ENCODE measurements at regions not wholly inside any gene's neighbourhood (a gene's known extent, or its start where the extent isn't known, plus 50 kb on each side); places are given as distances from the start of the nearest gene placed in this dataset.

DNA sequence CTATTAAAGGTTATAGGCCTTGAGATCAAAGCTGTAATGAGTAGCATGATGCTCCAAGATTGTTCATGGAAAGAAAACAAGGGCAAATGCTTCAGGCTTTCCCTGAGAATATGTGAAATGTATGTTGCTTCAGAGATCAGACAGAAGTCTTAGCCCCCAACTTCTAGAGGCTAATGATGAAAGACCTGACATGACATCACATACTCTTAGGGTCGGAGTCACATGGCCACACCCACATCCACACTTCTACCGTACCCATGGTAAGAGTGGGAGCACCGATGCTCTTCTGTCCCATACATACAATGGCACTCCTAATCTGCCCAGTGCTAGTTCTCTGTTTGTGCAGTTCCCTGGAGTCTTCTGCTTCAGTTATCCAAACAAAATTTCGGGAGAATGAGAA, 111.9 kb upstream of the ACSL4 start:
- TF ChIP-seq, protein P1, sequence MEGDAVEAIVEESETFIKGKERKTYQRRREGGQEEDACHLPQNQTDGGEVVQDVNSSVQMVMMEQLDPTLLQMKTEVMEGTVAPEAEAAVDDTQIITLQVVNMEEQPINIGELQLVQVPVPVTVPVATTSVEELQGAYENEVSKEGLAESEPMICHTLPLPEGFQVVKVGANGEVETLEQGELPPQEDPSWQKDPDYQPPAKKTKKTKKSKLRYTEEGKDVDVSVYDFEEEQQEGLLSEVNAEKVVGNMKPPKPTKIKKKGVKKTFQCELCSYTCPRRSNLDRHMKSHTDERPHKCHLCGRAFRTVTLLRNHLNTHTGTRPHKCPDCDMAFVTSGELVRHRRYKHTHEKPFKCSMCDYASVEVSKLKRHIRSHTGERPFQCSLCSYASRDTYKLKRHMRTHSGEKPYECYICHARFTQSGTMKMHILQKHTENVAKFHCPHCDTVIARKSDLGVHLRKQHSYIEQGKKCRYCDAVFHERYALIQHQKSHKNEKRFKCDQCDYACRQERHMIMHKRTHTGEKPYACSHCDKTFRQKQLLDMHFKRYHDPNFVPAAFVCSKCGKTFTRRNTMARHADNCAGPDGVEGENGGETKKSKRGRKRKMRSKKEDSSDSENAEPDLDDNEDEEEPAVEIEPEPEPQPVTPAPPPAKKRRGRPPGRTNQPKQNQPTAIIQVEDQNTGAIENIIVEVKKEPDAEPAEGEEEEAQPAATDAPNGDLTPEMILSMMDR (IDR thresholded peaks at IDR 0.05 in 4 of 5, conservative IDR thresholded peaks at IDR 0.05 in 1 of 5) = no peak
- TF ChIP-seq POLR2A (IDR thresholded peaks at IDR 0.05) = no peak
